ENCODE measurements at regions not wholly inside any gene's neighbourhood (a gene's known extent, or its start where the extent isn't known, plus 50 kb on each side); places are given as distances from the start of the nearest gene placed in this dataset.

DNA sequence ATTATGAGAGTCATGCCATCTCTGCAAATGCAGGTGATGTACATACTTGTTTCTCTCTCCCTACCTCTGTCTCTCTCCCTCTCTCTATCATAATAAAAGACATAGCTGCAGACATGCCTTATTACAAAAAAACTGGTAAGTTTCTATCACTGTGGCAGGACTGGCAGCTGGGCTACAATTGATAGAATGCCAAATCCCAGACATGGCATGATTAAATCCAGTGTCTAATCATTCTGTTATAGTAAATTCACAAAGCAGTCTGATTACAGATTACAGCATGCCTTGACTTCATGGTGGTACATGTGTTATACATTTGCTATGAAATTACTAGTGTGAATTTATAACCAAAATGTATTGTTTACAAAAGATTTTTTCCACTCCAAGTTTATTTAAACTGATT, 854.7 kb downstream of the TMTC2 start:
- TF ChIP-seq CHD2 (IDR thresholded peaks at IDR 0.05; ENCODE audit: low read length, partially characterized antibody), result no peak
- TF ChIP-seq SMC3 (IDR thresholded peaks at IDR 0.05), result no peak
- TF ChIP-seq, protein P1, sequence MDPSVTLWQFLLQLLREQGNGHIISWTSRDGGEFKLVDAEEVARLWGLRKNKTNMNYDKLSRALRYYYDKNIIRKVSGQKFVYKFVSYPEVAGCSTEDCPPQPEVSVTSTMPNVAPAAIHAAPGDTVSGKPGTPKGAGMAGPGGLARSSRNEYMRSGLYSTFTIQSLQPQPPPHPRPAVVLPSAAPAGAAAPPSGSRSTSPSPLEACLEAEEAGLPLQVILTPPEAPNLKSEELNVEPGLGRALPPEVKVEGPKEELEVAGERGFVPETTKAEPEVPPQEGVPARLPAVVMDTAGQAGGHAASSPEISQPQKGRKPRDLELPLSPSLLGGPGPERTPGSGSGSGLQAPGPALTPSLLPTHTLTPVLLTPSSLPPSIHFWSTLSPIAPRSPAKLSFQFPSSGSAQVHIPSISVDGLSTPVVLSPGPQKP (IDR thresholded peaks at IDR 0.05; ENCODE audit: low read depth, low read length), result no peak

Data from A549 (cell line).